ENCODE measurements at regions not wholly inside any gene's neighbourhood (a gene's known extent, or its start where the extent isn't known, plus 50 kb on each side); places are given as distances from the start of the nearest gene placed in this dataset.

- TF ChIP-seq IRF3 (IDR thresholded peaks at IDR 0.05) (no peak), MAX (IDR thresholded peaks at IDR 0.05; ENCODE audit: low read depth, low read length) (no peak), KAT2A (conservative IDR thresholded peaks at IDR 0.05; ENCODE audit: control insufficient read depth, low read depth, low read length) (no peak)
Observed at GRCh38 chr6:83769413-83769812, 60.5 kb upstream of the SNAP91 start.

Data from GM12878 (cell line).